GM10248 (cell line): ENCODE measurements at regions not wholly inside any gene's neighbourhood (a gene's known extent, or its start where the extent isn't known, plus 50 kb on each side); places are given as distances from the start of the nearest gene placed in this dataset.
"Not testable (repeated sequence)": the region's sequence is repeated elsewhere in the genome, so short reads cannot be mapped to it uniquely, and the experiment has no call there.

Experiments used
- CTCF ChIA-PET: fragments of 300-600 bp; sonication (Branson Sonifier 250); formaldehyde crosslinking; extraction: SDS; loops from one replicate; lab custom pipeline; 2021; ENCODE audit warnings: antibody characterized with exemption; lab: Yijun Ruan, JAX
- POLR2A ChIA-PET: fragments of 350-650 bp; sonication (Branson Sonifier 250); formaldehyde crosslinking; extraction: SDS; loops from one replicate; lab custom pipeline; 2020; ENCODE audit warnings: antibody characterized with exemption; lab: Yijun Ruan, JAX
- DNase-seq: peaks from one replicate; pipeline ENCODE4 v3.0.0; 2012; ENCODE audit errors: extremely low spot score
- TF ChIP-seq, protein P1 (sequence below): IDR thresholded peaks from 2 replicates; pipeline ENCODE4 v1.5.1; 2012; ENCODE audit warnings: mild to moderate bottlenecking, low read depth; ENCODE audit errors: extremely low read depth, missing control alignments, control extremely low read depth

DNA sequence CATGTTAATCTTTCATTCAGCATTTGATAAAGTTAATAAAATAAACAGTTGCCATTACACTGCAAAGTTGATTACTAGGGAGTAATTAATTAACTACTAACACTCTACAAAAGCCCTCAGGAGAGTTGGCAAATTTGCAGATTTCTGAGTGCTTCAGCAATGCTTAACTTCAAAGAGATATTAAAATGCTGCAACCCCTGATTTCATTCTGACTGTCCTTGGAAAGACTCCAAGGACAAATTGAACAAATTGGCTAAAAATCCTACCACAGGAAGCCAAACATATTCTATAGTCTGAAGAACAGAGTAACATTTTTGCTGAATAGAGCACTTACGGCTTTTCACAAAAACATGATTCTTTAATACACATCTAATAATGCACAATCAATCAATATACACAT is 1543.0 kb downstream of the SLITRK5 start:
- CTCF ChIA-PET, result no interaction called here
- TF ChIP-seq, protein P1, sequence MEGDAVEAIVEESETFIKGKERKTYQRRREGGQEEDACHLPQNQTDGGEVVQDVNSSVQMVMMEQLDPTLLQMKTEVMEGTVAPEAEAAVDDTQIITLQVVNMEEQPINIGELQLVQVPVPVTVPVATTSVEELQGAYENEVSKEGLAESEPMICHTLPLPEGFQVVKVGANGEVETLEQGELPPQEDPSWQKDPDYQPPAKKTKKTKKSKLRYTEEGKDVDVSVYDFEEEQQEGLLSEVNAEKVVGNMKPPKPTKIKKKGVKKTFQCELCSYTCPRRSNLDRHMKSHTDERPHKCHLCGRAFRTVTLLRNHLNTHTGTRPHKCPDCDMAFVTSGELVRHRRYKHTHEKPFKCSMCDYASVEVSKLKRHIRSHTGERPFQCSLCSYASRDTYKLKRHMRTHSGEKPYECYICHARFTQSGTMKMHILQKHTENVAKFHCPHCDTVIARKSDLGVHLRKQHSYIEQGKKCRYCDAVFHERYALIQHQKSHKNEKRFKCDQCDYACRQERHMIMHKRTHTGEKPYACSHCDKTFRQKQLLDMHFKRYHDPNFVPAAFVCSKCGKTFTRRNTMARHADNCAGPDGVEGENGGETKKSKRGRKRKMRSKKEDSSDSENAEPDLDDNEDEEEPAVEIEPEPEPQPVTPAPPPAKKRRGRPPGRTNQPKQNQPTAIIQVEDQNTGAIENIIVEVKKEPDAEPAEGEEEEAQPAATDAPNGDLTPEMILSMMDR, result no peak
- DNase-seq, result no peak

DNA sequence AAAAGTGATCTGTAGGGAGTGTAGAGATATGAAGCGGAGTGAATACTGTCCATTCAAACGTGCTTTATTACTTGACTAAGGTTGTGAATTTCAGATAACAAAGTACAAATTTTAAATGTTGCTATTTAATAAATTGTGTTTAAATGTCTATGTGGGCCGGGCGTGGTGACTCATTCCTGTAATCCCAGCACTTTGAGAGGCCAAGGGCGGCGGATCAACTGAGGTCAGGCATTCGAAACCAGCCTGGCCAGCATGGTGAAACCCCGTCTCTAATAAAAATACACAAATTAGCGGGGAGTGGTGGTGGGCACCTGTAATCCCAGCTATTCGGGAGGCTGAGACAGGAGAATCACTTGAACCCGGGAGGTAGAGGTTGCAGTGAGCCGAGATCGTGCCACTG is 1544.1 kb downstream of the SLITRK5 start:
- CTCF ChIA-PET, POLR2A ChIA-PET, DNase-seq: not testable (repeated sequence)

More for the DNA sequence above, 1543.0 kb downstream of the SLITRK5 start:
- POLR2A ChIA-PET, result no interaction called here

DNA sequence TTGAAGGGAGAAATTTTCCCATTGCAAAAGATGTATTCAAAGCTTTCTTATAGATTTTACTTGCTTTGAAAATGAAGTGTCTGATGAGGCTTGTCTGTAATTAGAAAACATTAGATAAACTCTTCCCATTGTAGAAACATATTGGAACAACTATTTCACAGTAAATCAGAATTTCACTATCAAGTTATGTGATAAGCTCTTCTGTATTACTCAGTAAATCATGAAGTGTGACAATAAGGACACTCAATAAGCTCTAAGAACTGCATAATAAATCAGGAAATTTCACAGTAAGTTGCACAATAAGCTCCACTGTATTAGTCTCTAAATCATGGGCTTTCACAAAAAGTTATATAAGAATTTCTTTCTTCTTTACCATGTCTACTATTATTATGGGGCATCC is 1546.6 kb downstream of the SLITRK5 start:
- POLR2A ChIA-PET, result no interaction called here
- CTCF ChIA-PET, result interaction anchor here (0.9 to 1.3 kb wide), 4 partner anchors 10 to 15 kb away, joined by 3 to 4 read pairs (median 3); no protein-coding TSS in a partner anchor
- DNase-seq, result no peak
- TF ChIP-seq, protein P1, result no peak

DNA sequence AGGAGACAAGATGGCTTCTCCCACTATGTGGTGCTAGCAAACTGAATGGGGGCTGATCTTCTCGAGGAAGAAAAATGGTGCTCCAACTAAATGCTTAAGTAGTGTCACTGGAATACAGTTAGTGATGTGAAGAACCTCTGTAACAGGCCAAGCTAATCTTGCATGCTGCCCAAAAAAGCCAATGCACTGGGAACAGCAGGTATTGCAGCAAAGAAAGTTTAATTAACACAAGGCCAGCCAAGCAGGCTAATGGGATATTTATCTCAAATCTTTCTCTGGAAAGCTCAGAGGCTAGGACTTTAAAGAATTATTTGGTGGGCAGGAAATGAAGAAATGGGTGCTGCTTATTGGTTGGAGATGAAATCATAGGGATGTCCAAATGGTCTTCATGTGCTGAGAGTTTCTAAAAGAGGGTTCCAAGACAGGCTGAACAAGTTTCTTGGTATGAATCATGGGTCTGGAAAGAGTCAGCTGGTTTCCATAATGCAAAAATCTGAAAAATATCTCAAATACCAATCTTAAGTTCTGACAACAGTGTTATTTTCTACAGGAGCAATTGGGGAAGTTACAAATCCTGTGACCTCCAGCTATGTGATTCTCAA is 1550.5 kb downstream of the SLITRK5 start:
- ChIA-PET POLR2A (no interaction called here), CTCF (interaction anchor here (2.0 kb wide), 1 partner anchor 16 kb away, joined by 7 read pairs; no protein-coding TSS in a partner anchor)
- TF ChIP-seq, protein P1, result no peak
- DNase-seq, result no peak

DNA sequence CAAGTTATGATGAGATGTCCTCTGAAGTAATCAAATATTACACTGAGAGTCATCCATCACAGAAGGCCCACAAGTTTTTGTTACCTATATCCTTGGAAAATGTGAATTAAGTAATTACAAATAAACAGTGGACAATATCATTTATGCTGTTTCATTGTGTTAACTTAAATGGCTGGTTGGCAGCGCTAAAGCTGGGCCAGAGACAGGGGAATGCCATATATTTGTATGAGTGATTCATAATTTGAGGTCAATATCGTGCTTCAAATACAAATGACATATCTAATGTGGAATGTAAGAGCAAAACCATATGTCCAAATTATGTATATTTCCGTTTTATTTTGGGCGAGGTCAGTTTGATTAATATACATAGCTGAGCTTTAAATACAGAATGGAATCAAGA is 1556.2 kb downstream of the SLITRK5 start:
- ChIA-PET CTCF (interaction anchor here (1.1 kb wide), 1 partner anchor 9 kb away, joined by 3 read pairs; no protein-coding TSS in a partner anchor), POLR2A (no interaction called here)
- TF ChIP-seq, protein P1, result no peak
- no peak for DNase-seq

DNA sequence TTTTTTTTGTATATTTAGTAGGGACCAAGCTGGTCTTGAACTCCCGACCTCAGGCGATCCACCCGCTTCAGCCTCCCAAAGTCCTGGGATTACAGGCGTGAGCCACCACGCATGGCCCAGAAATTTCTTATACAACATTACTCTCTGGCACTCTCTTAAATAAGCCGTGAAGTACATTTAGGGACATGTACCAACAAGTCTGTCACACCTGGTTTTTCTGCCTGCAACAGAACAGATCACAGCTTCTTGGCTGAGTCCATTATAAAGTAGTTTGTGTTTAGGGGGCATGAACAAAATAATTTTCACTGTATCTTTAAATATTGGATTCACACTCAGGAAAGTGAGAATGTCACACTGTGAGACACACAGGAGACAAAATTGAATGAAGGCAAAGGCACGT is 1567.3 kb downstream of the SLITRK5 start:
- POLR2A ChIA-PET, result no interaction called here
- CTCF ChIA-PET, result interaction anchor here (1.3 kb wide), 1 partner anchor 11 kb away, joined by 4 read pairs; no protein-coding TSS in a partner anchor
- TF ChIP-seq, protein P1, result no peak
- DNase-seq, result no peak

DNA sequence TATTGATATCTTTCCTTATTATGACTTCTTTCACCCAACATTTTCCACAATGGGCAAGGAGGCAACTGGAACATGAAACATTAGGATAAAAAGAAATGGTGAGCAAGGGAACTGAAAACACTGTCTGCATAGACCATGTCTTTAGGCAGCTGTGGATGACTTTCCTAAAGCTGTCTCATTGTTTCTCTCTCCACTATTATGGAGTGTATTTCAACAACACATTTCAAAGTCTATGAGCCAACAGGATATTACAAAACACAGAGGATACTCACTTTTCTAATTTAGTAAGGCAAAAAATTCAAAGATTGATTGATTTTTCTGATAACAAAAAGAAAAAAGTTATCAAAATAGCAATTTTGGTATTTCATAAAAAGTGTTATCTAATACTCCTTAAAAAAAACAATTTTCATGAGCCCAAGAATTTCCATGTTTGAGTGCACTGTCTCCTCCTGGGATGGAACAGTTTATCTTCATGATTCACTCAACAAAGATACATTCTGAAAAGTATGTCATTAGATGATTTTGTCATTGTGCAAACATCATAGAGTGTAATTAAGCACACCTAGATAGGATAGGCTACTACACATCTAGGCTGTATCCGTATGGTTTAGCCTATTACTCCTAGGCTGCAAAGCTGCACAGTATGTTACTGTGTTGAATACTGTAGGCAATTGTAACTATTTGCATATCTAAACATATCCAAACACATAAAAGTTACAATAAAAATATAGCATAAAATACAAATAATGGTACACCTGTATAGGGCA is 1568.4 kb downstream of the SLITRK5 start:
- DNase-seq, result no peak
- POLR2A ChIA-PET, result no interaction called here
- TF ChIP-seq, protein P1, result no peak
- CTCF ChIA-PET, result no interaction called here
